Sigmoid colon (tissue), 6 donors: ENCODE measurements at regions not wholly inside any gene's neighbourhood (a gene's known extent, or its start where the extent isn't known, plus 50 kb on each side); places are given as distances from the start of the nearest gene placed in this dataset.

ENCODE experiments used
- DNase-seq: peaks from one replicate; pipeline ENCODE4 v3.0.0-alpha.2; 2019
- H3K27ac ChIP-seq, 4 donors: fragments of 200-600 bp; sonication (generic); one replicate each; pipeline ENCODE4 v1.5.1; 2016 to 2019; ENCODE audit warnings: mild to moderate bottlenecking in 1 of 4
- H3K27me3 ChIP-seq, 3 donors: fragments of 200-600 bp; sonication (generic); one replicate each; pipeline ENCODE4 v1.5.1; 2019; ENCODE audit warnings: mild to moderate bottlenecking in 1 of 3
- H3K36me3 ChIP-seq, 4 donors: fragments of 200-600 bp; sonication (generic); one replicate each; pipeline ENCODE4 v1.5.1; 2016 to 2019
- H3K4me1 ChIP-seq, 4 donors: fragments of 200-600 bp; sonication (generic); one replicate each; pipeline ENCODE4 v1.5.1; 2017 to 2019
- H3K4me3 ChIP-seq, 4 donors: fragments of 200-600 bp; sonication (generic); one replicate each; pipeline ENCODE4 v1.5.1; 2017 to 2019; ENCODE audit warnings: mild to moderate bottlenecking in 2 of 4, moderate library complexity in 1 of 4
- H3K9me3 ChIP-seq, 4 donors: fragments of 200-600 bp in 3 of 4; sonication (generic) in 3 of 4; one replicate each; pipeline versions ENCODE4 v1.5.1 to v1.6.1; 2013 to 2019
- EP300 ChIP-seq, 4 donors: sonication (generic); formaldehyde crosslinking; IDR thresholded peaks; one replicate each; pipeline ENCODE4 v1.6.1; 2017; ENCODE audit warnings: antibody characterized with exemption in 4 of 4
- POLR2A ChIP-seq, 2 donors: fragments of 450-650 bp; IDR thresholded peaks; one replicate each; pipeline ENCODE4 v1.6.1; 2016; ENCODE audit warnings: antibody characterized with exemption in 2 of 2, mild to moderate bottlenecking in 2 of 2, moderate library complexity in 2 of 2
- POLR2AphosphoS5 ChIP-seq, 4 donors: sonication (generic); formaldehyde crosslinking; IDR thresholded peaks; one replicate each; pipeline ENCODE4 v1.6.1; 2017; ENCODE audit warnings: antibody characterized with exemption in 4 of 4
- WGBS, 2 donors: extraction: QIAGEN DNeasy Blood & Tissue Kit; methylation state at CpG; one replicate each; pipeline ENCODE4 v1.1.7; 2013; 5-methylcytosine and 5-hydroxymethylcytosine counted together
- intact Hi-C: fragments of 100-400 bp; cut with DNase I; formaldehyde crosslinking; loops from one replicate; pipeline ENCODE4 v1.15.1; 2023
- TF ChIP-seq, protein P1 (sequence below), 4 experiments: fragments of 450-650 bp in 3 of 4; fragments of 200-600 bp in 1 of 4; IDR thresholded peaks; one replicate each; pipeline ENCODE4 v1.5.1; 2016 to 2019; ENCODE audit warnings: antibody characterized with exemption in 4 of 4, mild to moderate bottlenecking in 3 of 4, moderate library complexity in 2 of 4
- donor health status: healthy with polysubstance abuse.
- donor health status: healthy.

DNA sequence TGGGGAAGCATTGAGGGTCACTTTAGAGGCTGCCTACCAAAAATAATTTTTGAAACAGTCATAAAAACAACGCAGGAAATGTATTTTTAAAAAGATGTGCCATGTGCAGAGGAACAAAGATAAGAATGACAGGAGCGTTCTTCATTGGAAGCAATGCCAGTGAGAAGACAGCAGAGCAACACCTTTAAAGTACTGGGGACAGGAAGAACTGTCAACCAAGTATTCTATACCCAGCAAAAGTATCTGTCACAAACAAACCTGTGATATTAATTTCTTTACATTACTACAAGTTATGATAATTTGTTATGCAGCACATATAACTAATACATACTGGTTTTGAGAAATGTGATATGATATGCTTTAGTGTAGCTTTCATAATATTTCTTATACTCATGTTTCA, 675.6 kb downstream of the IRX1 start:
- intact Hi-C loops: no loop called here
- WGBS, 2 donors: 84 to 87% methylated on average over 2 of the region's 2 CpGs

DNA sequence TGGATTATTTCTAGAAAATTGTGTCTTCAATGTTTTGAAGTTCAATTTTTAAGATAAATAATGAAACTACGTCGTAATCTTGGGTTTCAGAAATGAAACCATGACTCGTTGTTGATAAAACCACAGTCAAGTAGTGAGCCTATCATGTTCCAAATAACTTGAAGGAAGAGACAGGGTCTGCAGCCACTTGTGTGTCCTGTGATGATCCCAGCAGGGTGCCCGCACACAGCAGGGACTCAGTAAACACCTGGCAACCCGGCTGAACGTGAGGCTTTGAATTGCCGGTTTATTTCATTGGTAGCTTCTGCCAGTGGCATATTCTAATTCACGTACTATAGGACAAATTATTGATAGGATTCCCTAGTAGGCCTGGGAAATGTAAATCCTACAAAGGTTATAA, 679.6 kb downstream of the IRX1 start:
- WGBS, 2 donors: 52 to 67% methylated on average over 8 of the region's 8 CpGs
- H3K27me3 ChIP-seq: no peaks in the 10 kb centered on the region

More for the DNA sequence above, 675.6 kb downstream of the IRX1 start:
- Histone ChIP-seq H3K4me1 (no peaks in the 10 kb centered on the region), H3K4me3 (no peak overlapping the region), H3K27me3 (no peaks in the 10 kb centered on the region), H3K9me3 (peaks cover 0 to 2% (median 0%) of the 10 kb centered on the region in 4 donors), H3K27ac (no peak overlapping the region), H3K36me3 (no peaks in the 10 kb centered on the region)
- TF ChIP-seq EP300 (IDR thresholded peaks at IDR 0.05) (no peak), POLR2A (IDR thresholded peaks at IDR 0.05) (no peak), POLR2AphosphoS5 (IDR thresholded peaks at IDR 0.05) (no peak)
- TF ChIP-seq, protein P1, sequence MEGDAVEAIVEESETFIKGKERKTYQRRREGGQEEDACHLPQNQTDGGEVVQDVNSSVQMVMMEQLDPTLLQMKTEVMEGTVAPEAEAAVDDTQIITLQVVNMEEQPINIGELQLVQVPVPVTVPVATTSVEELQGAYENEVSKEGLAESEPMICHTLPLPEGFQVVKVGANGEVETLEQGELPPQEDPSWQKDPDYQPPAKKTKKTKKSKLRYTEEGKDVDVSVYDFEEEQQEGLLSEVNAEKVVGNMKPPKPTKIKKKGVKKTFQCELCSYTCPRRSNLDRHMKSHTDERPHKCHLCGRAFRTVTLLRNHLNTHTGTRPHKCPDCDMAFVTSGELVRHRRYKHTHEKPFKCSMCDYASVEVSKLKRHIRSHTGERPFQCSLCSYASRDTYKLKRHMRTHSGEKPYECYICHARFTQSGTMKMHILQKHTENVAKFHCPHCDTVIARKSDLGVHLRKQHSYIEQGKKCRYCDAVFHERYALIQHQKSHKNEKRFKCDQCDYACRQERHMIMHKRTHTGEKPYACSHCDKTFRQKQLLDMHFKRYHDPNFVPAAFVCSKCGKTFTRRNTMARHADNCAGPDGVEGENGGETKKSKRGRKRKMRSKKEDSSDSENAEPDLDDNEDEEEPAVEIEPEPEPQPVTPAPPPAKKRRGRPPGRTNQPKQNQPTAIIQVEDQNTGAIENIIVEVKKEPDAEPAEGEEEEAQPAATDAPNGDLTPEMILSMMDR (IDR thresholded peaks at IDR 0.05): no peak
- no peak for DNase-seq

DNA sequence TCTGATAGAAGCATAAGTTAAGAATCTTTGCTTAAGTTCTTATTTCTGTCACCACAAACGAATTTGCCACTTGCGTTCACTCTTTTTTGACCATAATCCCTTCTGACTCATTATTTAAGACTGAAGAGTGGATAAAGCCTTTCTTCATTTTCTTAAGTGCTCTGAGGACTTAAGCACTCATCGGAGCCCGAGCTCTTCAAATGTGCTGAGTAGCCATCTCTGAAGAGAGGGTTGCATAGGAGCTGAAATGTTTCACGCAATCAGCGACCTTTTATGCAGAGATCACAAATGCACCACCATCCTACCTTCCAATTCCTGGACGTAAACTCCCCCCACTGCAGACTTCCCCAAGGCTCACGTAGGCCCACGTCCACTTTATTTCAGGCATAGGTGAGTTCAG, 699.2 kb downstream of the IRX1 start:
- TF ChIP-seq, protein P1 (IDR thresholded peaks at IDR 0.05): no peak
- TF ChIP-seq POLR2A (IDR thresholded peaks at IDR 0.05) (no peak), EP300 (IDR thresholded peaks at IDR 0.05) (no peak), POLR2AphosphoS5 (IDR thresholded peaks at IDR 0.05) (no peak)
- intact Hi-C loops: no loop called here
- no peak for DNase-seq
- no peaks in the 10 kb centered on the region for H3K4me1 ChIP-seq
- H3K9me3 ChIP-seq: peaks cover 0 to 4% (median 0%) of the 10 kb centered on the region in 4 donors
- no peak overlapping the region for H3K27ac ChIP-seq
- no peaks in the 10 kb centered on the region for H3K36me3 ChIP-seq
- 79 to 85% methylated on average over 9 of the region's 9 CpGs for WGBS, 2 donors
- H3K27me3 ChIP-seq: no peaks in the 10 kb centered on the region
- H3K4me3 ChIP-seq: no peak overlapping the region

More for the DNA sequence above, 679.6 kb downstream of the IRX1 start:
- H3K27ac ChIP-seq: no peak overlapping the region
- no peak for DNase-seq
- H3K9me3 ChIP-seq: no peaks in the 10 kb centered on the region
- H3K4me3 ChIP-seq: no peak overlapping the region
- TF ChIP-seq POLR2A (IDR thresholded peaks at IDR 0.05): no peak
- no peak for TF ChIP-seq EP300 (IDR thresholded peaks at IDR 0.05)
- TF ChIP-seq, protein P1 (IDR thresholded peaks at IDR 0.05): no peak
- no peaks in the 10 kb centered on the region for H3K36me3 ChIP-seq
- H3K4me1 ChIP-seq: no peaks in the 10 kb centered on the region
- intact Hi-C loops: no loop called here

DNA sequence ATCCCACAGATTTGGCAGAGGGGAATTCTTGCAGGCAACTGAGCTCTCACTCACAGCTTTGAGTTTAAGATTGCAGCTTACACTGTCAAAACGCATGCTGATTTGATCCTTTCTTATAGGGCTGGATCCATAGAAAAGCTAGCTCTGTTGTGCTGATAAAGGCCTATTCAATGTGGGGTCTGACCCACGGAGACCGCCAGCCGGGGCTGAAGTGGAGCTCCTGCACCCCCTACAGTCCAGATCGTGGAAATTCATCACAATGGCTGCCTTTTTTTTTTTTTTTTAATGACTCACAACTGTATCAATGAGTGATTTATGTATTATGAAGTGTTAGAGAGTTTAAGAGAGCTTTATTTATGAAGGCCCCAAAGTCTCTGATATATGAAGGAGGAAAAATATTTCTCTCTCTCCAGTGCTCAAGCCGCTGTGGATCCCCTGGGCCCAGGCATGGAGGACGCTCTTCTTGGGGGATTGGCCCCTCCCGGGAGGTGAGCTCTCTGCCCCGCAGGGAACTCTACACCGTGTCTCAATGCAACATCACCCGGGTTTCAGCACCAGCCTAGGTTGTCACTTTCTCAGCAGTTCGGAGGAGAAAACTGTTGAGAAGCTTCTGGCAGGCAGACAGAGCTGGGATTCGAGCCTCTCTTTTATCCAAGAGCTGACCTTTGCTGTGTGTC, 700.2 kb downstream of the IRX1 start:
- intact Hi-C loops: no loop called here

More for the DNA sequence above, 700.2 kb downstream of the IRX1 start:
- Histone ChIP-seq H3K4me1 (no peaks in the 10 kb centered on the region), H3K27me3 (no peaks in the 10 kb centered on the region), H3K27ac (no peak overlapping the region), H3K36me3 (no peaks in the 10 kb centered on the region), H3K4me3 (no peak overlapping the region), H3K9me3 (peaks cover 0 to 4% (median 0%) of the 10 kb centered on the region in 4 donors)
- no peak for DNase-seq
- WGBS, 2 donors: 34 to 47% methylated on average over 13 of the region's 13 CpGs
- TF ChIP-seq POLR2AphosphoS5 (IDR thresholded peaks at IDR 0.05) (no peak), POLR2A (IDR thresholded peaks at IDR 0.05) (no peak), EP300 (IDR thresholded peaks at IDR 0.05) (no peak)
- TF ChIP-seq, protein P1 (IDR thresholded peaks at IDR 0.05): no peak
